ENCODE measurements at regions not wholly inside any gene's neighbourhood (a gene's known extent, or its start where the extent isn't known, plus 50 kb on each side); places are given as distances from the start of the nearest gene placed in this dataset.

GRCh38 chr6:134531611-134532010, 213.7 kb upstream of the SGK1 start:
- H3K27me3 ChIP-seq (ENCODE audit: control insufficient read depth in 2 of 2, insufficient read depth in 2 of 2, low read length in 2 of 2), result no peaks in the 10 kb centered on the region
- ATAC-seq (no peak), DNase-seq (ENCODE audit: extremely low read depth in 1 of 4, low spot score in 3 of 4) (no peak), FAIRE-seq (no peak)
- POLR2A ChIA-PET, result no interaction called here
- peaks cover 0 to 5% of the 10 kb centered on the region in 2 experiments; a peak in 2 of 5 replicates for H3K4me1 ChIP-seq (replicated peaks in 1 of 2; ENCODE audit: control insufficient read depth in 2 of 2, insufficient read depth in 2 of 2, low read length in 2 of 2)
- no peak overlapping the region for H3K4me3 ChIP-seq
- H3K36me3 ChIP-seq (ENCODE audit: control insufficient read depth, insufficient read depth, low read length), result no peaks in the 10 kb centered on the region
- CTCF ChIA-PET (ENCODE audit: low intra/inter-chr PET ratio), result no interaction called here
- in situ Hi-C loops (cut with MboI), result no loop called here
- H3K27ac ChIP-seq (ENCODE audit: extremely low read depth, low read depth, low read length), result no peak overlapping the region
- no peaks in the 10 kb centered on the region for H3K9me1 ChIP-seq (ENCODE audit: control insufficient read depth, insufficient read depth, low read length)
- no peak overlapping the region for H3K4me2 ChIP-seq (ENCODE audit: insufficient read depth, low read length)
- no peak overlapping the region for H3K9ac ChIP-seq (ENCODE audit: insufficient read depth in 1 of 2, low read depth in 2 of 2, low read length in 2 of 2)
- H3K9me3 ChIP-seq (replicated peaks; ENCODE audit: control insufficient read depth, insufficient read depth, low read depth, low read length), result no peaks in the 10 kb centered on the region
- intact Hi-C loops (cut with micrococcal nuclease), result no loop called here
- no TSS peak for BruUV-seq (replicated peaks)
- no peaks in the 10 kb centered on the region for H4K20me1 ChIP-seq (replicated peaks; ENCODE audit: control insufficient read depth, insufficient read depth, low read length)
- H2AFZ ChIP-seq (ENCODE audit: low read depth, low read length), result peak overlapping the region; percentile 46; the same call in 1 of the 2 replicates
- TF ChIP-seq U2AF2 (optimal IDR thresholded peaks at IDR 0.05; ENCODE audit: low read depth, low read length) (no peak), U2AF1 (optimal IDR thresholded peaks at IDR 0.05; ENCODE audit: low read depth, low read length) (no peak), HMG20B (CRISPR knock-in tag; IDR thresholded peaks at IDR 0.05) (no peak), MBD2 (IDR thresholded peaks at IDR 0.05; ENCODE audit: borderline replicate concordance, low read depth) (no peak), ZNF644 (tag; IDR thresholded peaks at IDR 0.05; ENCODE audit: low read depth) (no peak), CC2D1A (IDR thresholded peaks at IDR 0.05) (no peak), CBX5 (IDR thresholded peaks at IDR 0.05; ENCODE audit: borderline replicate concordance, low read depth) (no peak), ZKSCAN3 (CRISPR knock-in tag; IDR thresholded peaks at IDR 0.05) (no peak), CAMTA2 (CRISPR knock-in tag; conservative IDR thresholded peaks at IDR 0.05) (no peak), NR4A1 (CRISPR knock-in tag; IDR thresholded peaks at IDR 0.05) (no peak), NR4A1 (tag; IDR thresholded peaks at IDR 0.05) (no peak), IRF1 (CRISPR knock-in tag; IDR thresholded peaks at IDR 0.05; ENCODE audit: borderline replicate concordance) (no peak), MECOM (CRISPR knock-in tag; IDR thresholded peaks at IDR 0.05) (no peak), GATAD2B (IDR thresholded peaks at IDR 0.05; ENCODE audit: borderline replicate concordance) (no peak), RBM22 (IDR thresholded peaks at IDR 0.05; ENCODE audit: low read depth, low read length, poor library complexity, severe bottlenecking) (no peak), ZNF143 (CRISPR knock-in tag; IDR thresholded peaks at IDR 0.05) (no peak), DIDO1 (tag; IDR thresholded peaks at IDR 0.05; ENCODE audit: low read depth) (no peak), GATAD2A (IDR thresholded peaks at IDR 0.05) (no peak), RAD21 (CRISPR knock-in tag; conservative IDR thresholded peaks at IDR 0.05 in 1 of 2, IDR thresholded peaks at IDR 0.05 in 1 of 2) (no peak)
- TF ChIP-seq, protein P1, sequence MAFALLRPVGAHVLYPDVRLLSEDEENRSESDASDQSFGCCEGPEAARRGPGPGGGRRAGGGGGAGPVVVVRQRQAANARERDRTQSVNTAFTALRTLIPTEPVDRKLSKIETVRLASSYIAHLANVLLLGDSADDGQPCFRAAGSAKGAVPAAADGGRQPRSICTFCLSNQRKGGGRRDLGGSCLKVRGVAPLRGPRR (CRISPR knock-in tag; IDR thresholded peaks at IDR 0.05), result no peak
- TF ChIP-seq, protein P2, sequence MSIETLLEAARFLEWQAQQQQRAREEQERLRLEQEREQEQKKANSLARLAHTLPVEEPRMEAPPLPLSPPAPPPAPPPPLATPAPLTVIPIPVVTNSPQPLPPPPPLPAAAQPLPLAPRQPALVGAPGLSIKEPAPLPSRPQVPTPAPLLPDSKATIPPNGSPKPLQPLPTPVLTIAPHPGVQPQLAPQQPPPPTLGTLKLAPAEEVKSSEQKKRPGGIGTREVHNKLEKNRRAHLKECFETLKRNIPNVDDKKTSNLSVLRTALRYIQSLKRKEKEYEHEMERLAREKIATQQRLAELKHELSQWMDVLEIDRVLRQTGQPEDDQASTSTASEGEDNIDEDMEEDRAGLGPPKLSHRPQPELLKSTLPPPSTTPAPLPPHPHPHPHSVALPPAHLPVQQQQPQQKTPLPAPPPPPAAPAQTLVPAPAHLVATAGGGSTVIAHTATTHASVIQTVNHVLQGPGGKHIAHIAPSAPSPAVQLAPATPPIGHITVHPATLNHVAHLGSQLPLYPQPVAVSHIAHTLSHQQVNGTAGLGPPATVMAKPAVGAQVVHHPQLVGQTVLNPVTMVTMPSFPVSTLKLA (conservative IDR thresholded peaks at IDR 0.05), result no peak
- no peaks in the 10 kb centered on the region for H3K79me2 ChIP-seq (ENCODE audit: control insufficient read depth, insufficient read depth, low read length)
